Posterior cingulate gyrus (tissue), 11 donors: ENCODE measurements at regions not wholly inside any gene's neighbourhood (a gene's known extent, or its start where the extent isn't known, plus 50 kb on each side); places are given as distances from the start of the nearest gene placed in this dataset.
A peak's percentile ranks its signal among the peaks of the same experiment; 100 is the strongest.
"Not testable (repeated sequence)": the region's sequence is repeated elsewhere in the genome, so short reads cannot be mapped to it uniquely, and the experiment has no call there.

Experiments
- DNase-seq, 10 donors: peaks; one replicate each; pipeline versions ENCODE4 v3.0.0 to v3.0.0-alpha.2; 2020 to 2021; ENCODE audit warnings: mixed read lengths in 3 of 10
- intact Hi-C: fragments of 100-400 bp; cut with DNase I; formaldehyde crosslinking; loops from one replicate; pipeline ENCODE4 v1.15.1; 2023

DNA sequence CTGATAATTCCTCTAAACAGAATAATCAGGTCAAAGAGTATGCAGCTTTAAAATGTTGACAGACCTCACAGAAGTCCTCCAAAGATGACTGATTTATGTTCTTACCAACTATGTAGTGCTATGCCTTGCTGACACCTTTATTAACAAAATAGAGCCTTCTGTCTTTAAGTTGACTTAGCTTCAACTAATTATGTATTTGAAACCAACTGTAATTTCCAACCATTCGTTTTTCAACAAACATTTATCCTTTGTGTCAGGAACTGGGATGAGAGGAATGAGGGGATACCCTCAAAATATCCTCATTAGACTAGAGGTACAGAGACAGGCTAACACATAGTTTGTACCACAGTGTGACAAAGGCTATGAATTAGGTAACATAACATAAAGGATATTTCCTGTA lies 186.2 kb upstream of the ZNF217 start:
- intact Hi-C loops: loop anchor here (10.0 kb wide), 1 partner anchor 65 kb away; no protein-coding TSS in a partner anchor
- no peak for DNase-seq

DNA sequence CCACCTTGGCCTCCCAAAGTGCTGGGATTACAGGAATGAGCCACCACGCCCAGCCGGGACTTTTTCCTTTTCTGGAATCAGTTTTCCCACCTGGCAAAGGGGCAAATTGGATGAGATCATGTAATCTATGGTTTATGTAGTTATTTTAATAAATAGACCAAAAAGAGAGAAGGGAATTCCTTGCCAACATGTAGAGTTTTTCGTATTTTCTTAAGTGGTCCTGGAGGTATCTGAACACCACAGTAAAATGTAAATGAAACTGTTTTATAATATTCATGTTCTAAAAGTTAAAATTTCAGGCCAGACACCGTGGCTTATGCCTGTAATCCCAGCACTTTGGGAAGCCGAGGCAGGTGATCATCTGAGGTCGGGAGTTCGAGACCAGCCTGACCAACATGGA lies 185.1 kb upstream of the ZNF217 start:
- intact Hi-C loops: loop anchor here (10.0 kb wide), 1 partner anchor 64 kb away; no protein-coding TSS in a partner anchor
- DNase-seq: peak in 1 of 10 donors; percentile 29

DNA sequence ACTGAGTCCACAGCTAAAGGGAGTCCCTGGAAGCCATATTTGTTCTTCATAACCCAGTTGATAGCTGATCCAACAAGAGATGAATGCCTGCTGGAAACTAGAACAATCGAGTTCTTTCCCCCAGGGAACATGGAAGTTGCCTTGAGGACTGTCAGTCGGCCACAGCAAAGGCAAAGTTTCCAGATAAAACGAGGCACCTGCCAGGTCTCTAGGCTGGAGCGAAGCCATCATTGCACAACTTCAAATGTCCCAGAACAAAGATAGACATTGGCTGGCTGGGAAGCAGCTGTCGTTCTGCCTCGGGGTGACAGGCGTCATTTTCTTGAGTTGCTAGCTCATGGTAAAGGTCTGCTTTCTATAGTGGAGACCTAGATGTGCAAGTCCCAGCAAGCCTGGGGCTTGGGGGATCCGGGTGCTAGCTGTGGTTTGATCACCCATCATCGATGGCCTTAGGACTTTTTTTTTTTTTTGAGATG lies 184.4 kb upstream of the ZNF217 start:
- intact Hi-C loops: loop anchor here (10.0 kb wide), 1 partner anchor 63 kb away; no protein-coding TSS in a partner anchor
- DNase-seq: peak in 1 of 10 donors; percentile 16

DNA sequence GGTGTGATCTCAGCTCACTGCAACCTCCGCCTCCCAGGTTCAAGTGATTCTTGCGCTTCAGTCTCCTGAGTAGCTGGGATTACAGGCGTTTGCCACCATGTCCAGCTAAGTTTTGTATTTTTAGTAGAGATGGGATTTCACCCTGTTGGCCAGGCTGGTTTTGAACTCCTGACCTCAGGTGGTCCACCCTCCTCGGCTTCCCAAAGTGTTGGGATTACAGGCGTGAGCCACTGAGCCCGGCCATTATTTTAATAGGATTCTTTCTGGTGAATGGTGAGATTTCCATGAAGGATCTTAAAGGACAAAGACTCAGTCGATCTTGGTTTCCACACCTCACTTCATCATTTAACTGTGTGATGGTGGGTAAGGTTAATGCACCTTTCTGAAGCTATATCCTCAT lies 183.8 kb upstream of the ZNF217 start:
- not testable (repeated sequence) for DNase-seq

DNA sequence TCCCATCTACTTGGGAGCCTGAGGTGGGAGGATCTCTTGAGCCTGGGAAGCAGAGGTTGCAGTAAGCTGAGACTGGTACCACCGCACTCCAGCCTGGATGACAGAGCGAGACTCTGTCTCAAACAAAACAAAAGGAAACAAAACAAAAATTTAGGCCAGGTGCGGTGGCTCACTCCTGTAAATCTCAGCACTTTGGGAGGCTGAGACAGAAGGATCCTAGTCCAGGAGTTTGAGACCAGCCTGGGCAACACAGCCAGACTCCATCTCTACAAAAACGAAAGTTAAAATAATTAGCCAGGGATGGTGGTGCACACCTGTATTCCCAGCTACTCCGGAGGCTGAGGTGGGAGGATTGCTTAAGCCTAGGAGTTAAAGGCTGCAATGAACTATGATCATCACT lies 183.2 kb upstream of the ZNF217 start:
- intact Hi-C loops: loop anchor here (10.0 kb wide), 1 partner anchor 62 kb away; no protein-coding TSS in a partner anchor

More for the DNA sequence above, 183.8 kb upstream of the ZNF217 start:
- intact Hi-C loops: loop anchor here (10.0 kb wide), 1 partner anchor 63 kb away; no protein-coding TSS in a partner anchor

DNA sequence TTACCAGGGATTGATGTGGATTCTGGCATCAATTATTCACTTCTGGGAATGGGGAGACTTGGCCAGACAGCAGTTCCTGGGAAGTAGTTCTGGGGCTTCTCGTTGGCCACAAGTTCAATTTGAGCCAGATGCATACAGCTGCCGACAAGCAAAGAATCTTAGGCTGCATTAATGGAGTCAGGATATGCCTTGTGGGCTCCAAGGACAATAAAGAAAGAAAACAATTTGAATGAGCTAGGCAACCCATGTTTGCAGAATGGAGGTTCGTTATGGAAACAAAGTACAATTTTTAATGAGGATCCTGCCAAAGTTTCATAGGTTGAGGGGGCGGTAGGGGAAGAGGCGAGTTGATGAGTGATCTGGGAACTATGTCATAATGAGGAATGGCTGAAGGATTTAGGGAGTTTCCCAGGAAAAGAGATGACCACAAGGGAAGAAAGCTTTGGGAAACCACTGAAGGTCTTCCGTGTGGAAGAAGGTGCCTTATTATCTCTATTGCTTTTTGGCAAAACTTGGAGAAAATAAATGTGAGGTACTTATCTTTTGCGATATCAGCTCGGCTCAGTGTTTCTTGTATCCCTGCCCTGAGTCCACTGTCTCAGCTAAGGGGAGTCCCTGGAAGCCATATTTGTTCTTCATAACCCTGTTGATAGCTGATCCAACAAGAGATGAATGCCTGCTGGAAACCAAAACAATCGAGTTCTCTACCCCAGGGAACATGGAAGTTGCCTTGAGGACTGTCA lies 181.0 kb upstream of the ZNF217 start:
- intact Hi-C loops: loop anchor here (10.0 kb wide), 1 partner anchor 60 kb away; no protein-coding TSS in a partner anchor
- DNase-seq: no peak

More for the DNA sequence above, 183.2 kb upstream of the ZNF217 start:
- no peak for DNase-seq

DNA sequence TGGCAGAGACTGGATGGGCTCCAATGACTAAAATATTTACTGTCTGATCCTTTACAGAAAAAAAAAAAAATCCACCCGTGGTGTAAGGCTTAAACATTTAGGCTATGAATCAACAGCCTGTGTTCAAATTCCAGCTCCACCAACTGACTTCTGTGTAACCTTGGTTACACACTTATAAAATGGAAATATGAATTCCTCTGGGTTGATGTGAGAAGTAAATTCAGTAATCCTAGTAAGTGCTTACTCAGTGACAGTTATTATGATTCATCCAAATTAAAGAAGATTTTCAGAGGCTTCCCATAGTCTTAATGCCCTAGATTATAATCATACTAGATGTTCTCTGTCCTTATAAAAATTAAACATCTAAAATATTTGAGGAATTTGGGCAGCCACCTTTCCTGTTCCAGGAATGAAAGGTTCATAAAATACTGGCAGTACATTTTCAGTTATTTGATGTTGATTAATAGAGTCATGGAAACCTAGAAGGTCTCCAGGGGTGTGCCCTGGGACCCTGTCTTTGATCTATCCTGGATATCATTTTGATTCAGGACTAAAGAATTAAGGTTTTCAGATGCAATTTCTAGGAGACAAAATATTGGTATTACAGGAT lies 180.3 kb upstream of the ZNF217 start:
- intact Hi-C loops: loop anchor here (10.0 kb wide), 1 partner anchor 59 kb away; no protein-coding TSS in a partner anchor
- no peak for DNase-seq

DNA sequence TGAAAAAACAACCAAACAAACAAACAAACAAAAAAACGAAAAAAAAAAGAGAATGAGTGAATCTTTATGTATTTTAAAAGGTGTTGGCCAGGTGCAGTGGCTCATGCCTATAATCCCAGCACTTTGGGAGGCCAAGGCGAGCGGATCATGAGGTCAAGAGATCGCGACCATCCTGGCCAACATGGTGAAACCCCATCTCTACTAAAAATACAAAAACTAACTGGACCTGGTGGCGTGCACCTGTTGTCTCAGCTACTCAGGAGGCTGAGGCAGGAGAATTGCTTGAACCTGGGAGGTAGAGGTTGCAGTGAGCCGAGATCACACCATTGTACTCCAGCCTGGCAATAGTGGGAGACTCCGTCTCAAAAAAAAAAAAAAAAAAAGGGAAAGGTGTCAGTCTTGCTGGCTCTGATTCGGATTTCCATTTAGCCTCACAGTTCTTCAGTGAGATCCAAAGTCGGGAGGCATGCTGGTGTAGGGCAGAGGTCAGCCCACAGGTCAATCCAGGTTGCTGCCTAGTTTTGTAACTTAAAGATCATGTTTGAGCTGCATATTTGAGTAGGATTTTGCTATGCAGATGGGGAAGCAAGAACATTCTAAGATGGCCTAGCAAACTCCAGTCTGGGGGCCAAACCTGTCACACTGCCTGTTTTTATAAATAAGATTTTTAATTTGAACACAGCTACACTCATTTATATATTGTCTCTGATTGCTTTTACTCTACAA lies 179.6 kb upstream of the ZNF217 start:
- intact Hi-C loops: loop anchor here (10.0 kb wide), 1 partner anchor 58 kb away; no protein-coding TSS in a partner anchor
- peak in 1 of 10 donors; percentile 39 for DNase-seq

DNA sequence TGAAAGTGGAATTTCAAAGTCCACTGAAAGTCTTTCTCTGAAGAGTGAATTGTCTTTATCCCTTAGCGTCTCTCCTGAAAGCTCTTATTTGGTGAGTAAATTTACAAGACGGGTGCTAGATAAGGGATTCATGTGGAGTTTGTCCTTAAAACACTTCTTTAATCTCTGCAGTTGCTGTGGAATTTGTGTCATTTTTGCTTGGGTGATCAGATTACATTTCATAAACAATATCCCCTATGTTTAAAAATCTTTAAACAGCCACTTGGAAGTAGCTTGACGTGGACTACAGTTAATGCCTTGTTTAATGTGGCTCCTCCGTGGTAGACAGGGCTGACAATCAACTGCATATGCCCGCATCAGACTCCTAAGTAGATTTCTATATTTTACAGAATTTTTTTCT lies 175.4 kb upstream of the ZNF217 start:
- intact Hi-C loops: no loop called here
- DNase-seq: no peak

DNA sequence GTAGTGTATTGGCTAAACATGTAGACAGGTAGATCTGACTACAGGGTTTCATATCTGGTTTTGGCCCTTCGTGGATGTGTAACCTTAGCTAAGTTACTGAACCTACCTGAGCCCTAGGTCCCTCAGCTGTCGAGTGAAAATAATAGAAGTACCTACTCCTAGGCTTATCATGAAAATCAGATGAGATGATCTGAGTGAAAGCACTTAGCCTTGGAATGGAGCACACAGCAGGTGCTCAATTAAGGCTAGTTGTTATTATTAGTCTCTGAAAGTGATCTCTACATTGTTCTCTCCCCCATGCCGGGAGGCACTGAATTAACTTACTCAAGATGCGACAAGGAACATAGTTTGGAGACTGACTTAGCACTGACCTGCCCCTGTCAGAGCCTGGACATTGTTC lies 174.7 kb upstream of the ZNF217 start:
- no peak for DNase-seq
- intact Hi-C loops: no loop called here

DNA sequence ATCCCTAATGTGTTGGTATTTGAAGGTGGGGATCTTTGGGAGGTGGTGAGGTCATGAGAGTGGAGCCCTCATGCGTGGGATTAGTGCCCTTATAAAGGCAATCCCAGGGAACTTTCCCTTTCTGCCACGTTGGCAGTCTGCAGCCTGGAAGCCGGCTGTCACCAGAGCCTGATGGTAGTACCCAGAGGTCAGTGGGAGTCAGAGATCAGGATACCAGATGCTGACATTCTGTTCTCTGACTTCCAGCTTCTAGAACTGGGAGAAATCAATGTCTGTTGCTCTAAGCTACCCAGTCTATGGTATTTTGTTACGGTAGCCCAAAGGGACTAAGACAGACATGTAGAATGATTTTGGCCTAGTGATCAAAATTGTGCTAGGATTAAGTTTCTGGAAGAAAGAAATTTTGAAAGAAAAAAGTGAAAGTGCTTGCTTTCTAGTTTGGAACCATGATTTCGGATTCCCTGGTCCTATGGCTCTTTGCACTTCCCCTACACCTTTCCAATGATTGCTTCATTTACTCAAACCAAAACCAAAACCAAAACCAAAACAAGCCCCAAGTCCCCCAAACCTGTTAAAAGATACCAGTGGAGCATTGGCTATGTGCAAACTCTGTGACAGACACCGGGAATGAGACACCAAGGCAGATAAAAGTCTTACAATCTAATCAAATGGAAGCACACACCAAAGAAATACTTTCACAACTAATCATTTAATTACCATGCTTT lies 173.7 kb upstream of the ZNF217 start:
- intact Hi-C loops: no loop called here
- DNase-seq: no peak

DNA sequence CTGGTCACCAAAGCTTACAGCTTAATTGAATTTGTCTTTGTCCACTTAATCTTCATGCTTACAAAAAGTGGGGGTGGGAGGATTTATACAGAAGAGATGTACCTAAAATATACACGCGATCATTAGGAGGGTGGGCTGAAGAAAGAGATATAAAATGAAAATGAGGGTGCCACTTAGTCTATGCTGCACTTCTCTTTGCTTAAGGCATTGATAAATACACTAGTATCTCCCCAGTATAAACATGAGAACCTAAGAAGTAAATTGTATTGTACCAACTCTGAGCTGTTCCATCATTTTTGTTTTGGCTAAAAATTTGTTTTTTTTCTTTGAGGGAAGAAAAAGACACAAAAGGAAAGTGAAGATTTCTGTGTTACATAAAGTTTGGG lies 170.8 kb upstream of the ZNF217 start:
- intact Hi-C loops: no loop called here
- no peak for DNase-seq

DNA sequence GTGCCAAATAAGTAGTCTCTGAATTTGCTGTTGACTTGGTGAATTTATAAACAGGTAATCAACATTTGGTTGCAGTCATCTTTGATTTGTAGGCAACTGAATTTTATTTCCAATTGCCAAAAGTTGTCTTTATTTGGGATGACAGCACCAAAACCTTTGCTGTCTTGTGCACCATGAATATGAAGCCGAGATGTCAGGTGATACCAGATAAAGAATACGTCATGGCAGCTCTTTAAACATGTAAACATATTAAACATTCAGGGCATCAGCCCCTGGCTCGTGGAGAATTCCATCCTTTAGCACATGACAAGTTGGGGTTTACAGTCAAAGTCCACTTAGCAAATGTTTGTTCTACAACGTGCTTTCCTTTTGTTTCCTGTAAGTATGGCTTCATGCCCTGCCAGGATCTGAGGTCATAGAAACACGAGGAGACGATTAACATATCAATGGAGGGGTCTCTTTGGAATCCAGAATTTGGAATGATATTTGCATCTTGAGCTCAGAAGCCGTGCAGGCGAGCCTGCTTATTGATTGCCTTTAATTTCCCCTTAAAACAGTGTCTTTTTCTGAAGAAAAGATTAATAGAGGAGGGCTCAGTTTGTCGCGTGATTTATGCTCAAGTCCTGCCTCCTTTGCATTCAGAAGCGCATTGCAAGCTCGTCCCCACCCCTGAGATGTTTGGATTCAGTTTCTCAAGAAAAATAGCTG lies 170.2 kb upstream of the ZNF217 start:
- intact Hi-C loops: no loop called here
- DNase-seq: no peak

DNA sequence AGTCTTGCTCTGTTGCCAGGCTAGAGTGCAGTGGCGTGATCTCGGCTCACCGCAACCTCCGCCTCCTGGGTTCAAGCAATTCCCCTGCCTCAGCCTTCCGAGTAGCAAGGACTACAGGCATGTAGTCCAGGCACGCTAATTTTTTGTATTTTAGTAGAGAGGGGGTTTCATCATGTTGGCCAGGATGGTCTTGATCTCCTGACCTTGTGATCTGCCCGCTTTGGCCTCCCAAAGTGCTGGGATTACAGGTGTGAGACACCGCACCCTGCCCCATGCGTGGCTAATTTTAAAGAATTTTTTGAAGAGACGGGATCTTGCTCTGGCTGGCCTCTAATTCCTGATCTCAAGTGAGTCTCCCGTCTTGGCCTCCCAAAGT lies 168.8 kb upstream of the ZNF217 start:
- peak in 1 of 10 donors; percentile 17 for DNase-seq
- intact Hi-C loops: not testable (repeated sequence)

DNA sequence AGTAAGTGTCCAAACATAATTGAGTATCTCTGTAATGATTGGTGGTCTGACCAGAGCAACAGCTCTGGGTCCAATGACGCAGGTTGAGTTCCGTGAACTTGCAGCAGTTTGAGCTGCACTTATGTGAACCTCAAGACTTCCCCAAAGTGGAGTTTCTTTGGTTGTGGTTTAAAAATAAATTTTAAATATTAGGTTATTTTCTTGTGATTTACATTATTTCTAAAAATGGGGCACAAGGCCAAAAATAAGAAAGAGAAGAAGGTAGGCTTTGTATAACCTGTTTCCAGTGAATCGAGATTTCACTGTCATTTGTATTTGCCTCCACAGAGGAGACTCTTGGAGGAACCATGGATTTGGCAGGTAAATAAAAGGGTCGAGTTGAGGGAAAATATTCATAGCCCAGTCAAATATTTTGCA lies 166.4 kb upstream of the ZNF217 start:
- no peak for DNase-seq
- intact Hi-C loops: no loop called here

DNA sequence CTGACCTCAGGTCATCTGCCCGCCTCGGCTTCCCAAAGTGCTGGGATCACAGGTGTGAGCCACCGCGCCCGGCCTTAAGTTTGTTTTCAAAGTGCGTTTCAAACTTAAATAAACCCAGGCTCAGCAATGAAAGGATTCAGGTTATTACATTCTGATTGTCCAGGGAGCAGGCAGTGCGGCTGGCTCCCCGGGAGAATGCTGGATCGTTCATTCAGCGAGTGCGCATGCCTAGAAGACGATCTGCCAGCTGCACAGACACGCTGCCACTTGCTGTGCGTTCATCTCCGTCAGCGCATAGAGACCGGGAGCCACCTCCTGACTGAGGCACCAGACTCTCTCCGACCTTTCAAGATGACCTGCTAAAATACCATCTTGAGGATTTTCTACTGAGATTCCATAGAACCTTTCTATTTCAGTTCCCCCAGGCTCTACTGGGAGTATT lies 163.9 kb upstream of the ZNF217 start:
- intact Hi-C loops: no loop called here
- DNase-seq: peak; percentile 46 to 96 (median 69)

DNA sequence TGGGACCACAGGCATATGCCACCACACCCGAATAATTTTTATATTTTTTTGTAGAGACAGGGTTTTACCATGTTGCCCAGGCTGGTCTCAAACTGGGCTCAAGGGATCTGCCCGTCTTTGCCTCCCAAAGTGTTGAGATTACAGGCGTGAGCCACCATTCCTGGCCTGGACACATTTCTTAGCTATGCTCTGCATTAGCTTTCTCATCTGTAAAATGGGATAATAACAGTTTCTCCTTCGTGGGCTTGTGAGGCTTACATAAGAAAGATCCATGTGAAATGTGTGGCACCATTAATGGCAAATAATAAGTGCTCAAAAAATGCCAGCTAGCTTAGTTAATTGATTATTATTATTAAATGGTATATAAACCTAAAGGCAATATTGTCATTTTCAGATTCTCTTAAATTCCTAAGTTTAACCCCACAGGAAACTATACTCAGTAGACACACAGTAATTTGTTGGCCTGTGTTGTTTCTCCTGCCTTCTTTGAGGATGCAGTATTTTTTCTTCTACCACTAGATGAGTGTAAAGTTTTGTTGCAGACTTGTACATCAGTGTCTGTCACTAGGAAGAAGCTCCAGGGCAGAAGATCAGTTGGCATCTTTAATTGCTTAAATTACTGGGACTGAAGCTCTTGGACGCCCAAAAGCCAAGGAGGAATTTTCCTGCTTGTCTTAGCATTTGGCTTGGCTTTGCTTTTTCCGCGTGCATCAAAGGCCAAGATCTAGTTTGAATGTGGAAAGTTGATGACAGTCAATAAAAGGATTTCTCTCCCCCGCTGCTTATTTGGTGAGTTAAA lies 162.3 kb upstream of the ZNF217 start:
- no peak for DNase-seq
- intact Hi-C loops: no loop called here

DNA sequence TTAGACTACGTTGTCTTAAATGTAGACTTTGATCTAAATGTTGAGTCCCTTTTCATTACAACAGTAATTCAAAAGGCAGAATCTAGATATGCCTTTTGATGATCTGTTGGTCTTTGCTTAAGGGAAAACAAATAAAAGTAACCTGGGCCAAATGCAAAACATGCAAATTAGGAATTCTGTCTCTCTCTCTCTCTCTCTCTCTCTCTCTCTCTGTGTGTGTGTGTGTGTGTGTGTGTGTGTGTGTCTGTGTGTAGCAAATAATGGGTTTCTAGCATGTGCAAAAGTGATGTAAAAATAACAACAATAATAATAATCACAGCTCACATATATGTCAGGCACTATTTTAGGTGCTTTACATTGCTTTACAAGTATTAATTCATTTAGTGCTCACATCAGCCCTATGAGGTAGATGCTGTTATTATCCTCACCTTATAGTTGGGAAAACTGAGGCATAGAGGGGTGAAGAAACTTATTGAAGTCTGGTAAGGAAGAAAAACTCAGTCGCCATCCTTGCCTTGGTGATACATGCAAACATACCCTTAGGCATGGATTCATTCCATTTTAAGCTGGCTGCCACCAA lies 160.3 kb upstream of the ZNF217 start:
- intact Hi-C loops: no loop called here
- no peak for DNase-seq
